ENCODE measurements at regions not wholly inside any gene's neighbourhood (a gene's known extent, or its start where the extent isn't known, plus 50 kb on each side); places are given as distances from the start of the nearest gene placed in this dataset.
A peak's percentile ranks its signal among the peaks of the same experiment; 100 is the strongest.

- DNase-seq (ENCODE audit: low spot score): no peak
These were observed 64.9 kb downstream of the CD2 start for GRCh38 chr1:116819081-116819480.

GRCh38 chr1:116820369-116820768 is 66.1 kb downstream of the CD2 start:
- DNase-seq (ENCODE audit: low spot score): no peak

GRCh38 chr1:116821763-116822162 is 67.5 kb downstream of the CD2 start:
- no peak for DNase-seq (ENCODE audit: low spot score)

GRCh38 chr1:116824631-116825206 is 70.5 kb downstream of the CD2 start:
- no peak for DNase-seq (ENCODE audit: low spot score)

- DNase-seq (ENCODE audit: low spot score): no peak
These were observed 71.0 kb downstream of the CD2 start for GRCh38 chr1:116825207-116825719.

GRCh38 chr1:116825720-116826438 is 71.6 kb downstream of the CD2 start:
- DNase-seq (ENCODE audit: low spot score): no peak

- peak; percentile 97 for DNase-seq (ENCODE audit: low spot score)
These were observed 72.8 kb downstream of the CD2 start for GRCh38 chr1:116826818-116827606.

- no peak for DNase-seq (ENCODE audit: low spot score)
These were observed 73.4 kb downstream of the CD2 start for GRCh38 chr1:116827607-116828105.

GRCh38 chr1:116832308-116832931 is 77.3 kb upstream of the PTGFRN start:
- no peak for DNase-seq (ENCODE audit: low spot score)

- no peak for DNase-seq (ENCODE audit: low spot score)
These were observed 76.7 kb upstream of the PTGFRN start for GRCh38 chr1:116832932-116833578.

- no peak for DNase-seq (ENCODE audit: low spot score)
These were observed 76.0 kb upstream of the PTGFRN start for GRCh38 chr1:116833718-116834117.

GRCh38 chr1:116834595-116834994 is 75.1 kb upstream of the PTGFRN start:
- DNase-seq (ENCODE audit: low spot score): no peak

- no peak for DNase-seq (ENCODE audit: low spot score)
These were observed 74.6 kb upstream of the PTGFRN start for GRCh38 chr1:116835161-116835560.

- DNase-seq (ENCODE audit: low spot score): no peak
These were observed 73.6 kb upstream of the PTGFRN start for GRCh38 chr1:116836099-116836498.

- DNase-seq (ENCODE audit: low spot score): no peak
These were observed 68.0 kb upstream of the PTGFRN start for GRCh38 chr1:116841569-116842344.

GRCh38 chr1:116842654-116843053 is 67.1 kb upstream of the PTGFRN start:
- no peak for DNase-seq (ENCODE audit: low spot score)

GRCh38 chr1:116844775-116845174 is 64.9 kb upstream of the PTGFRN start:
- no peak for DNase-seq (ENCODE audit: low spot score)

- no peak for DNase-seq (ENCODE audit: low spot score)
These were observed 62.5 kb upstream of the PTGFRN start for GRCh38 chr1:116847190-116847589.

- DNase-seq (ENCODE audit: low spot score): peak; percentile 84
These were observed 61.8 kb upstream of the PTGFRN start for GRCh38 chr1:116847688-116848531.

GRCh38 chr1:116850436-116850835 is 59.3 kb upstream of the PTGFRN start:
- DNase-seq (ENCODE audit: low spot score): no peak

Measured in activated CD4-positive, alpha-beta T cell treated with anti-CD3 and anti-CD28 coated beads, Interleukin-2, Interleukin-4, amounts not matched to agents 100 ng/mL and 50 ng/mL, durations not matched to agents 16 hours and 8 hours (primary cell).